Ishikawa (cell line): ENCODE measurements at regions not wholly inside any gene's neighbourhood (a gene's known extent, or its start where the extent isn't known, plus 50 kb on each side); places are given as distances from the start of the nearest gene placed in this dataset.

Experiments used
- CEBPB ChIP-seq: IDR thresholded peaks from 2 replicates; pipeline ENCODE4 v1.6.1; 2012
- CREB1 ChIP-seq: IDR thresholded peaks from 2 replicates; pipeline ENCODE4 v1.6.1; 2012; ENCODE audit warnings: low read depth
- EGR1 ChIP-seq: IDR thresholded peaks from 2 replicates; pipeline ENCODE4 v1.6.1; 2012
- EP300 ChIP-seq: IDR thresholded peaks from 2 replicates; pipeline ENCODE4 v1.6.1; 2012; ENCODE audit warnings: borderline replicate concordance
- FOXM1 ChIP-seq: IDR thresholded peaks from 2 replicates; pipeline ENCODE4 v1.6.1; 2012; ENCODE audit warnings: low read depth, borderline replicate concordance
- NFIC ChIP-seq: IDR thresholded peaks from 2 replicates; pipeline ENCODE4 v1.6.1; 2012
- RAD21 ChIP-seq: IDR thresholded peaks from 2 replicates; pipeline ENCODE4 v1.6.1; 2012; ENCODE audit warnings: low read depth
- TAF1 ChIP-seq: IDR thresholded peaks from 2 replicates; pipeline ENCODE4 v1.6.1; 2012; ENCODE audit warnings: low read depth, mild to moderate bottlenecking
- TCF12 ChIP-seq: IDR thresholded peaks from 2 replicates; pipeline ENCODE4 v1.6.1; 2012; ENCODE audit warnings: low read depth
- TEAD4 ChIP-seq: IDR thresholded peaks from 2 replicates; pipeline ENCODE4 v1.6.1; 2012
- YY1 ChIP-seq: IDR thresholded peaks from 2 replicates; pipeline ENCODE4 v1.6.1; 2012; ENCODE audit warnings: low read depth
- ZBTB7A ChIP-seq: IDR thresholded peaks from 2 replicates; pipeline ENCODE4 v1.6.1; 2012; ENCODE audit warnings: low read depth
- TF ChIP-seq, protein P1 (sequence below): IDR thresholded peaks from 2 replicates; pipeline ENCODE4 v1.6.1; 2012; ENCODE audit warnings: low read depth, mild to moderate bottlenecking
- TF ChIP-seq, protein P2 (sequence below): IDR thresholded peaks from 2 replicates; pipeline ENCODE4 v1.6.1; 2012
- TF ChIP-seq, protein P3 (sequence below): IDR thresholded peaks from 2 replicates; pipeline ENCODE4 v1.6.1; 2012

DNA sequence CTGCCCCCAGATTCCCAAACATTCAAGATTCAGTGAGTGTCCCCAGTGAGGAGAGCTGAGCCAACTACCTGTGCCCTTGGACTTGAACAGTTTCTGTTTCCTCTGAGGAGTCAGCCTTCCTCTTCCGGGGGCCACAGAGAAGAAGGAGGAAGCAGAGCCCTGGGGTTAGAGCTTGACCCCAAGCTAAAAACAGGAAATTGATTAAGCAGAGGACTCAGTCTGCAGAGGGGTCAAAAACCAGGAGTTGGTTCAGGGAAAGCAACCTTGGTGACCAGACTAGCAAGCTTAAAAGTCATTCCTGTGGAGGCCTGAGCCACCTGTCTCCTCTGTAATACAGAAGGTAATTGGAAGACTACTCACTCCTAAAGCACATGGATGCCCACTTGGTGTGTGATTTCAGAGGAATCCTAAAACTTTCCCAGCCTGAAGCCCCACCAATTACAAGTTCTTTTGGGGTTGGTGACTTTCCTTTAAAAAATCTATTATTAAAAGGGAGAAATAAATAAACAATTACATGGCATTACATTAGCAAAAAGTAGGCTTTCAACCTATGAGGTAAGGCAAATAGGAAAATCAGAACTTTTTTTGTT is 64.2 kb upstream of the SELENOP start:
- TF ChIP-seq, protein P1, sequence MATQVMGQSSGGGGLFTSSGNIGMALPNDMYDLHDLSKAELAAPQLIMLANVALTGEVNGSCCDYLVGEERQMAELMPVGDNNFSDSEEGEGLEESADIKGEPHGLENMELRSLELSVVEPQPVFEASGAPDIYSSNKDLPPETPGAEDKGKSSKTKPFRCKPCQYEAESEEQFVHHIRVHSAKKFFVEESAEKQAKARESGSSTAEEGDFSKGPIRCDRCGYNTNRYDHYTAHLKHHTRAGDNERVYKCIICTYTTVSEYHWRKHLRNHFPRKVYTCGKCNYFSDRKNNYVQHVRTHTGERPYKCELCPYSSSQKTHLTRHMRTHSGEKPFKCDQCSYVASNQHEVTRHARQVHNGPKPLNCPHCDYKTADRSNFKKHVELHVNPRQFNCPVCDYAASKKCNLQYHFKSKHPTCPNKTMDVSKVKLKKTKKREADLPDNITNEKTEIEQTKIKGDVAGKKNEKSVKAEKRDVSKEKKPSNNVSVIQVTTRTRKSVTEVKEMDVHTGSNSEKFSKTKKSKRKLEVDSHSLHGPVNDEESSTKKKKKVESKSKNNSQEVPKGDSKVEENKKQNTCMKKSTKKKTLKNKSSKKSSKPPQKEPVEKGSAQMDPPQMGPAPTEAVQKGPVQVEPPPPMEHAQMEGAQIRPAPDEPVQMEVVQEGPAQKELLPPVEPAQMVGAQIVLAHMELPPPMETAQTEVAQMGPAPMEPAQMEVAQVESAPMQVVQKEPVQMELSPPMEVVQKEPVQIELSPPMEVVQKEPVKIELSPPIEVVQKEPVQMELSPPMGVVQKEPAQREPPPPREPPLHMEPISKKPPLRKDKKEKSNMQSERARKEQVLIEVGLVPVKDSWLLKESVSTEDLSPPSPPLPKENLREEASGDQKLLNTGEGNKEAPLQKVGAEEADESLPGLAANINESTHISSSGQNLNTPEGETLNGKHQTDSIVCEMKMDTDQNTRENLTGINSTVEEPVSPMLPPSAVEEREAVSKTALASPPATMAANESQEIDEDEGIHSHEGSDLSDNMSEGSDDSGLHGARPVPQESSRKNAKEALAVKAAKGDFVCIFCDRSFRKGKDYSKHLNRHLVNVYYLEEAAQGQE: no peak
- TF ChIP-seq ZBTB7A: no peak
- no peak for TF ChIP-seq TAF1
- TF ChIP-seq RAD21: no peak
- TF ChIP-seq NFIC: no peak
- TF ChIP-seq FOXM1: no peak
- no peak for TF ChIP-seq YY1
- no peak for TF ChIP-seq EP300

DNA sequence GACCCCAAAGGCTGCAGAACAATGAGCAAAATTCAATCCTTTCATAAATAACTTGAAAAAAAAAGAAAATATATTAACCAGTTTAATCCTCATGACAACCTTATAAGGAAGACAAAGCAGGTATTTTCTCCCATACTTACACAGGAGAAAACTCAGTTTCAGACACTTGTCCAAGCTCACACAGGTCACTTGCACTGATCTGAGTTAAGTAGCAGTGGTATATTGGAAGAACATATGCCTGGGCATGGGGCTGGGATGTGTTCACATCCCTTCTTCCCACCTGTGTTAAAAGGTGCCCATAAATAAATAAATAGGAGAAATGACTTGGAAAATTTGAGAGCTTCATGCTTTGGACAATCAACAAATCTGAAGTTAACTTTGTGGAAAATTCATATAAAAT is 63.5 kb upstream of the SELENOP start:
- TF ChIP-seq TEAD4: no peak
- TF ChIP-seq ZBTB7A: no peak

- TF ChIP-seq NFIC (no peak), RAD21 (no peak), EGR1 (no peak)
- TF ChIP-seq, protein P2, sequence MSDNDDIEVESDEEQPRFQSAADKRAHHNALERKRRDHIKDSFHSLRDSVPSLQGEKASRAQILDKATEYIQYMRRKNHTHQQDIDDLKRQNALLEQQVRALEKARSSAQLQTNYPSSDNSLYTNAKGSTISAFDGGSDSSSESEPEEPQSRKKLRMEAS: no peak
These were observed 63.0 kb upstream of the SELENOP start for GRCh38 chr5:42874621-42875198.

- TF ChIP-seq CEBPB: no peak
- no peak for TF ChIP-seq RAD21
- no peak for TF ChIP-seq EP300
- TF ChIP-seq EGR1: no peak
- TF ChIP-seq TEAD4: no peak
- TF ChIP-seq YY1: no peak
- TF ChIP-seq ZBTB7A: no peak
- TF ChIP-seq, protein P3, sequence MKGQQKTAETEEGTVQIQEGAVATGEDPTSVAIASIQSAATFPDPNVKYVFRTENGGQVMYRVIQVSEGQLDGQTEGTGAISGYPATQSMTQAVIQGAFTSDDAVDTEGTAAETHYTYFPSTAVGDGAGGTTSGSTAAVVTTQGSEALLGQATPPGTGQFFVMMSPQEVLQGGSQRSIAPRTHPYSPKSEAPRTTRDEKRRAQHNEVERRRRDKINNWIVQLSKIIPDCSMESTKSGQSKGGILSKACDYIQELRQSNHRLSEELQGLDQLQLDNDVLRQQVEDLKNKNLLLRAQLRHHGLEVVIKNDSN: no peak
- TF ChIP-seq, protein P1: no peak
- no peak for TF ChIP-seq NFIC
- no peak for TF ChIP-seq TAF1
- TF ChIP-seq TCF12: no peak
- TF ChIP-seq, protein P2: no peak
- TF ChIP-seq FOXM1: no peak
- TF ChIP-seq CREB1: no peak
These were observed 61.2 kb upstream of the SELENOP start for GRCh38 chr5:42872865-42873264.

DNA sequence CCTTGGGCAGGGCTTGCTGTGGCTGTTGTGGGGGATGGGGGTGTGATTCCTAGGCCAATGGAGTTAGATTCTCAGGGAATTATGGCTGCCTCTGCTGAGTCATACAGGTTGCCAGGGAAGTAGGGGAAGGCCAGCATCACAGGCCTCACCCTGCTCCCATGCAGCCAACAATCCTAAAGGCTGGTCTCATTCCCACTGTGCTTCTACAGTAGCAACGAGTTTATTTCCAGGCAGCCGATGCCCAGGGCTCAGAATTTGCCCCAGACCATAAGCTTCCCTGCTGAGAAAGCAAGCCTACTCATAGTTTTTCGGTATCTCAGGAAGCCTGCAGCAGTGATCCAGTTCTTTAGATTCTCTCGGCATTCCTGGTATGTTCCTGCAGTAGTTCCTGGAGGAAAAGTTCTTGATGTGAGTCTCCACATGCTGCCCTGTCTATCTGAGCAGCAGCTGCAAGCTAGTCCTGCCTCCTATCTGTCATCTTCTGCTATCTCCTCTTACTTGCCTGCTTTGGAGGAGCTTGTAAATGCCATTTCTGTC is 59.3 kb upstream of the SELENOP start:
- TF ChIP-seq RAD21 (no peak), CEBPB (no peak), CREB1 (no peak)
- TF ChIP-seq, protein P3: no peak
